ENCODE measurements at regions not wholly inside any gene's neighbourhood (a gene's known extent, or its start where the extent isn't known, plus 50 kb on each side); places are given as distances from the start of the nearest gene placed in this dataset.

GRCh38 chr15:31211353-31211752, 109.8 kb upstream of the TRPM1 start:
- TF ChIP-seq CTCF (IDR thresholded peaks at IDR 0.05) = no peak
- TF ChIP-seq POLR2A (IDR thresholded peaks at IDR 0.05) = no peak
- TF ChIP-seq POLR2AphosphoS5 (IDR thresholded peaks at IDR 0.05) = no peak

Measured in suprapubic skin (tissue), 4 donors.